Fibroblast of villous mesenchyme (primary cell): ENCODE measurements at regions not wholly inside any gene's neighbourhood (a gene's known extent, or its start where the extent isn't known, plus 50 kb on each side); places are given as distances from the start of the nearest gene placed in this dataset.

ENCODE experiments used
- DNase-seq: peaks from one replicate; pipeline ENCODE4 v3.0.0-alpha.2; 2010; ENCODE audit warnings: low read depth
- H3K4me3 ChIP-seq: 2 replicates; pipeline ENCODE4 v1.5.1; 2011; ENCODE audit warnings: low read depth, mild to moderate bottlenecking, low read length
- CTCF ChIP-seq: IDR thresholded peaks from 2 replicates; pipeline ENCODE4 v1.5.1; 2012; ENCODE audit warnings: low read depth, mild to moderate bottlenecking, low read length; ENCODE audit not compliant: insufficient read depth

GRCh38 chr5:63247651-63248050 lies 669.0 kb downstream of the LRRC70 start:
- peak; percentile 83 for DNase-seq
- no peak for TF ChIP-seq CTCF
- H3K4me3 ChIP-seq = no peak overlapping the region

- no peak overlapping the region for H3K4me3 ChIP-seq
- TF ChIP-seq CTCF = no peak
- DNase-seq = peak; percentile 31
These were observed 666.7 kb downstream of the LRRC70 start for GRCh38 chr5:63245271-63245670.

GRCh38 chr5:63240063-63240755 lies 661.6 kb downstream of the LRRC70 start:
- TF ChIP-seq CTCF = no peak
- DNase-seq = no peak

GRCh38 chr5:63233911-63234310 lies 655.3 kb downstream of the LRRC70 start:
- no peak overlapping the region for H3K4me3 ChIP-seq
- TF ChIP-seq CTCF = no peak
- peak; percentile 34 for DNase-seq

More at GRCh38 chr5:63240063-63240755, 661.6 kb downstream of the LRRC70 start:
- H3K4me3 ChIP-seq = no peak overlapping the region

- DNase-seq = no peak
- H3K4me3 ChIP-seq = no peak overlapping the region
- no peak for TF ChIP-seq CTCF
These were observed 654.7 kb downstream of the LRRC70 start for GRCh38 chr5:63233361-63233760.

GRCh38 chr5:63230754-63231153 lies 652.1 kb downstream of the LRRC70 start:
- no peak overlapping the region for H3K4me3 ChIP-seq
- no peak for TF ChIP-seq CTCF
- DNase-seq = no peak

- DNase-seq = no peak
- H3K4me3 ChIP-seq = no peak overlapping the region
- no peak for TF ChIP-seq CTCF
These were observed 649.5 kb downstream of the LRRC70 start for GRCh38 chr5:63228154-63228553.
